GM12875 (cell line): ENCODE measurements at regions not wholly inside any gene's neighbourhood (a gene's known extent, or its start where the extent isn't known, plus 50 kb on each side); places are given as distances from the start of the nearest gene placed in this dataset.

Experiments
- H3K4me3 ChIP-seq: one replicate; pipeline ENCODE4 v1.5.1; 2011; ENCODE audit warnings: low read depth, low read length, control low read depth
- TF ChIP-seq, protein P1 (sequence below): IDR thresholded peaks from 2 replicates; pipeline ENCODE4 v1.5.1; 2011; ENCODE audit warnings: low read depth, mild to moderate bottlenecking, control low read depth, inconsistent platforms, low read length, moderate library complexity, borderline replicate concordance; ENCODE audit not compliant: insufficient read depth

DNA sequence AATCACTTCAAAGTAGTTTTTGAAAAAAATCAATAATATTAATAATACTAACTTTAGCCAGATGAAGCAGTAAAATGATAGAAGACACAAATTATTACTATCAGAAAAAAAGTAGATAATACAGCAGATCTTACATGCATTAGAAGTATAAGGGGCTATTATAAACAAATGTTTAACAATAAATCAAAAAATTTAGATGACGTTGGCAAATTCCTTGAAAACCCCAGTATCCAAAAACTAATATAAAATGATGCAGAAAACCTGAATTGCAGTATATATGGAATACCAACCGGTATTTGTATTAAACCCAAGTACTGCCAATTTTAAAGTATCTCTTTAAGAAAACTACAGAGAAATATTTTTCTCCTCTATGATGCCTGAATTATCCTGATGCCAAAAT lies 573.3 kb upstream of the CTNND2 start:
- no peak overlapping the region for H3K4me3 ChIP-seq
- TF ChIP-seq, protein P1, sequence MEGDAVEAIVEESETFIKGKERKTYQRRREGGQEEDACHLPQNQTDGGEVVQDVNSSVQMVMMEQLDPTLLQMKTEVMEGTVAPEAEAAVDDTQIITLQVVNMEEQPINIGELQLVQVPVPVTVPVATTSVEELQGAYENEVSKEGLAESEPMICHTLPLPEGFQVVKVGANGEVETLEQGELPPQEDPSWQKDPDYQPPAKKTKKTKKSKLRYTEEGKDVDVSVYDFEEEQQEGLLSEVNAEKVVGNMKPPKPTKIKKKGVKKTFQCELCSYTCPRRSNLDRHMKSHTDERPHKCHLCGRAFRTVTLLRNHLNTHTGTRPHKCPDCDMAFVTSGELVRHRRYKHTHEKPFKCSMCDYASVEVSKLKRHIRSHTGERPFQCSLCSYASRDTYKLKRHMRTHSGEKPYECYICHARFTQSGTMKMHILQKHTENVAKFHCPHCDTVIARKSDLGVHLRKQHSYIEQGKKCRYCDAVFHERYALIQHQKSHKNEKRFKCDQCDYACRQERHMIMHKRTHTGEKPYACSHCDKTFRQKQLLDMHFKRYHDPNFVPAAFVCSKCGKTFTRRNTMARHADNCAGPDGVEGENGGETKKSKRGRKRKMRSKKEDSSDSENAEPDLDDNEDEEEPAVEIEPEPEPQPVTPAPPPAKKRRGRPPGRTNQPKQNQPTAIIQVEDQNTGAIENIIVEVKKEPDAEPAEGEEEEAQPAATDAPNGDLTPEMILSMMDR = no peak

DNA sequence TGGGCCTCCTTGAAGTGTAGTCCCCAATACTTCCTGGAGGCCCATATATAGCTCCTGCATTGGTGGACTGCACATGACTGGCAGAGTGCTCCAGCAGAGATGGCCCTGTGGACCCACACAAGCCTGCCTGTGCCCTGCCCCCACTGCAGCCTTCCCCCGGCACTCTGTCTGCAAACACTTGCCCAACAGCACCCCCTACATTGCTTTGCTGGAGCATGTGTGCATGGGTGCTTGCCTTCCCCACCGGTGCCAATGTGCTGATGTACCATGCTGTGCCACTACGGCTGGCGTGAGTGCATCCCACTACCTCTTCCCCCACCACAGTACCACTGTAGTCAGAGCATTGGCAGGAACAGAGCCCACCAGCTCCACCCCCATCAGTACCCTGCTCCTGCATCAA lies 563.6 kb upstream of the CTNND2 start:
- TF ChIP-seq, protein P1 = no peak

DNA sequence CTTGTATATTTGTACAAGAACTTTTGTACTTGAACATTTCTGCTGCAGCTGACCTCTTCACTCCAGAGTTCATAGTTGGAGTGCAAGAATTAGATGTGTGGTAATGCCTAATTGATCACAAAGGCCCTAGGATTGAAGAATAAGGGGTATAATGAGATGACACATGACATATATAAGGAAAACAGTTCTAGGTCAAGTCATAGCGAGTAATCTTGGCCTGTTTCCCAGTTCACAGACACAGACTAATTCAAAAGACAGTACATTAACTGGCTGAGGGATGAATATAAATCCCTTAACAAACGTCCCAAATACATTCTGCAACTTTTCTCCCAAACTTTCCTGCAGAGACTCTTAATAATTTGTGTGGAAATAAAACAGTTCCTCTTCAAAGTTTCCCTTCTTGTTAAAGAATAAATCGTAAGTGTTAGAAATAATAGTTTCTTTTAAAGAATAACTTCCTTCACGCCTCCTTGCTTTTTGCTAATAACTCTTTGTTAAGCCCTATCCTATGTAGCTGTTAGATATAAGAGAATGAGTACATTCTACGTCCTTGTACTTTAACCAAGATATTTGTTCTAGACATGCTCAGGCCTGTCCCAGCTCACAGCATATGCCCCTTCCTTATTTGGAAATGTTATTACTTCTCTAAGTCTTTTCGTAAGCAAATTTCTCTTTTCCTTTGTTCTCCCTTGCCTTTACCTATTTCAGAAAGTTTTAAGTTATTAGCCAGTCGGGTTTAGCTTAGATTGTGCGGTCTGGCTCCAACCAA lies 556.4 kb upstream of the CTNND2 start:
- TF ChIP-seq, protein P1 = no peak
- no peak overlapping the region for H3K4me3 ChIP-seq

More for the DNA sequence above, 563.6 kb upstream of the CTNND2 start:
- no peak overlapping the region for H3K4me3 ChIP-seq

DNA sequence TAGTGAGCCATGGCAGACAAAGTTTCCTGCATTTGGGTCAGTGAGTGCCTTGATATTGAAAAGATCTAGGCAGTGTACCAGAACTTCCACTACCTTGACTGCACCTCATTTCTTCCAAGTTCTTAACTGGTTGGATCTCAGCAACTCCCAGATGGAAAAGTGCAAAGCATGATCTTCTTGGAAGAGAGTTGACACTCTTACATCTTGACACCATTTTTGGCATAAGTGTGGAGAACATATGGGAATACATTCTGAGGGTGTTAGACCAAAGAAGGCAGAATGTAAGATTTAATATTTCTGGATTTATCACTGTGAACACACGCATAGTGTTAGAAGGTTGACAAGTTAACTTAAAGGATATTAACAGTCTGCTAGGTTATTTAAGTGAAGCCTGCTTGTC lies 555.1 kb upstream of the CTNND2 start:
- TF ChIP-seq, protein P1 = no peak
- H3K4me3 ChIP-seq = no peak overlapping the region

DNA sequence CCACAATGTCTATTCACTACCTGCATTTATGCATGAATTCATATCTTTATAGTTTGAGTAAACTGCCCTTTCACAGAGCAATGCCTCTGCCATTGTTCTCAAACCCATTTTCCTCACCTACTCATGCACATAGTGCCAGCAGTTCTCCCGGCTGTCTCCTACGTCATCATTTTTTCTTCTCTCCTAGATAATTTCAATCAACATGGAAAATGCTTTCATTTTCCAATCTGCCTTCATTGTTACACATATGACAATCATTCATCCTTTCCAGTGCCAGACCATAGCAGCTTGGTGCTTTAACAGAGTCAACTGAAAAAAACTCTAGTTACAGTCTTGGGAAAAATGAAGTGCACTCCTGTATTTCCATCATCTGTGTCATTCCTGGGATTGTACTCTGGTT lies 514.8 kb upstream of the CTNND2 start:
- TF ChIP-seq, protein P1 = no peak
- no peak overlapping the region for H3K4me3 ChIP-seq

DNA sequence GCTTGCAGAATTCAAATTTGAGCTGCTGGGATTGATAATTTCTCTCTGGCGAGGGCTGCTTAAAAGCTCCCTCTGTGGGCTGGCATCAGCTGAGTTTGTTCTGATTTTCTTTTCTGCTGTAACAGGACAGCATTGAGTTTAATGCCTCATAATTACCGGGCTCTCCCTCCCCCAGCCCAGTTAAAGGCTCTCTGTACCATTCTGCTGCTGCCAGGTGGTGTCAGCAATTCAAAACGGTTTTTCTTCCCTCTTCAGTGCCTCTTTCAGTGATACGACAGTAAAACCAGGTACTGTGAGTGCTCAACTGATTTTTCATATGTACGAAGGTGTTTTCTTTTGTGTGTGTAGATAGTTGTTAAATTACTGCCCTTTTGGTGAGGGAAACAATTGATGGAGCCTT lies 509.3 kb upstream of the CTNND2 start:
- TF ChIP-seq, protein P1 = no peak
- no peak overlapping the region for H3K4me3 ChIP-seq

DNA sequence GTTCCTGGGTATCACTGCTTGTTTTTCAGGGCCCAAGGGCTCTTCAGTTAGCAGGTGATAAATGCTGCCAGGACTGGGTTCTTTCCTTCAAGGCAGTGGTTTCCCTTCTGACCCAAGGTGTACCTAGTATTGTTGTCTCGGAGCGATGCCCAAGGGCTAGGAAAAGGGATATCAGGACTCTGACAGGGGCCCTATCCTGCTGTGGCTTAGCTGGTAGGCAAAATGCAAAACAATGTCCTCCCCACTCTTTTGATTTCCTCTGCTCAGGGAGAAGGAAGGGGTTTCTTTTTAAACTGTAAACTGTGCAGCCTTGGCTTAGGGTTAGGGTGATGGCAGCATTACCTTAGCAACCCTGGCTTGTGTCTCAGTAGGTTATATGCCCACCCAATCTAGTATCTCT lies 508.8 kb upstream of the CTNND2 start:
- no peak overlapping the region for H3K4me3 ChIP-seq
- TF ChIP-seq, protein P1 = no peak
